ENCODE measurements at regions not wholly inside any gene's neighbourhood (a gene's known extent, or its start where the extent isn't known, plus 50 kb on each side); places are given as distances from the start of the nearest gene placed in this dataset.

DNA sequence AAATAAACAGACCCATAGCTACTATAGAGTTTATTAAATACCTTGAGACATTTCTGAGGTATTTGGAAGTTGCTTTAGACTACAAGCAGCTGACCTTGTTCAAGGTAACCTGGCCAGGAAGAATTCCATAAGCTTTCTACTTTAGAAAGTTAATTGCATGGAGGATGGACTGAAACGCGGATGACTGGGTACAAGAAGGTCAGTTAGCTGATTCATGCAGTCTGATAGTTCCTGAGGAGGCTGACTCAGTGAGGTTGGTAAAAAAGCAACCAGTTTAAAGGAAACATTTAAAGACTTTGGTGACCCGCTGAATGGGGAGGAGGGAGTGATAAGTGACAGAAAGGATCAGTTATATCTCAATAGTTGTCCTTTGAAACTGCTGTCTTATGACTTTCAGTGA lies 670.1 kb upstream of the CDH9 start:
- no peak for DNase-seq
- H2AFZ ChIP-seq (ENCODE audit: low read depth, low read length) = no peak overlapping the region
- no peaks in the 10 kb centered on the region for H4K20me1 ChIP-seq (ENCODE audit: insufficient read depth, low read length)
- no peak overlapping the region for H3K9ac ChIP-seq (ENCODE audit: low read depth, low read length)
- H3K36me3 ChIP-seq (ENCODE audit: insufficient read depth, low read length) = no peaks in the 10 kb centered on the region
- no peak for ATAC-seq (ENCODE audit: insufficient read depth, low read depth)
- no peaks in the 10 kb centered on the region for H3K27me3 ChIP-seq (ENCODE audit: insufficient read depth, low read length, poor library complexity)
- H3K79me2 ChIP-seq (ENCODE audit: insufficient read depth, low read length) = no peaks in the 10 kb centered on the region
- no peak overlapping the region for H3K27ac ChIP-seq (ENCODE audit: low read length)
- TF ChIP-seq, protein P1, sequence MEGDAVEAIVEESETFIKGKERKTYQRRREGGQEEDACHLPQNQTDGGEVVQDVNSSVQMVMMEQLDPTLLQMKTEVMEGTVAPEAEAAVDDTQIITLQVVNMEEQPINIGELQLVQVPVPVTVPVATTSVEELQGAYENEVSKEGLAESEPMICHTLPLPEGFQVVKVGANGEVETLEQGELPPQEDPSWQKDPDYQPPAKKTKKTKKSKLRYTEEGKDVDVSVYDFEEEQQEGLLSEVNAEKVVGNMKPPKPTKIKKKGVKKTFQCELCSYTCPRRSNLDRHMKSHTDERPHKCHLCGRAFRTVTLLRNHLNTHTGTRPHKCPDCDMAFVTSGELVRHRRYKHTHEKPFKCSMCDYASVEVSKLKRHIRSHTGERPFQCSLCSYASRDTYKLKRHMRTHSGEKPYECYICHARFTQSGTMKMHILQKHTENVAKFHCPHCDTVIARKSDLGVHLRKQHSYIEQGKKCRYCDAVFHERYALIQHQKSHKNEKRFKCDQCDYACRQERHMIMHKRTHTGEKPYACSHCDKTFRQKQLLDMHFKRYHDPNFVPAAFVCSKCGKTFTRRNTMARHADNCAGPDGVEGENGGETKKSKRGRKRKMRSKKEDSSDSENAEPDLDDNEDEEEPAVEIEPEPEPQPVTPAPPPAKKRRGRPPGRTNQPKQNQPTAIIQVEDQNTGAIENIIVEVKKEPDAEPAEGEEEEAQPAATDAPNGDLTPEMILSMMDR (IDR thresholded peaks at IDR 0.05; ENCODE audit: borderline replicate concordance, extremely low read depth, low read length, poor library complexity, severe bottlenecking) = no peak
- TF ChIP-seq EZH2 (IDR thresholded peaks at IDR 0.05; ENCODE audit: borderline replicate concordance, low read depth, low read length, severe bottlenecking) = no peak
- H3K4me2 ChIP-seq (ENCODE audit: insufficient read depth, low read length) = no peak overlapping the region
- no peaks in the 10 kb centered on the region for H3K9me3 ChIP-seq (ENCODE audit: insufficient read depth, low read length, severe bottlenecking)
- H3K4me3 ChIP-seq (ENCODE audit: low read depth in 1 of 2, low read length in 2 of 2) = no peak overlapping the region
- H3K4me1 ChIP-seq (ENCODE audit: insufficient read depth, low read length) = no peaks in the 10 kb centered on the region

DNA sequence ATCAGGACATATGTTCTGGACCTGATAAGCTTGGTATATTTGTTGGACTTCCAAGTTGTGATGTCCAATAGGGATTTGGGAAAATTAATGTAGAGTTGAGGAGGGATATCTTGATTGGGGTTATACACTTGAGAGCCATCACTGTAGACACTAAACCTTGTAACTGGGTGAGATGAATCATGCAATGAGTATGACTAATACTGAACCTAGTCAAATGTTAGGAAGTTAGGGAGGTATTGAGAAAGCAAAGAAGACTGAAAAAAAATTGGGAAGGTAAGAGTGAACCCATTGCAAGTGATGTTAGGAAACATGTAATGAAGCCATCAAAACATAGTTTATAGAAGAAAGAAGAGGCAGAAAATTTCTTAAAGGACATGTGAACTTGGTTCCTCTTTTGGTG lies 668.4 kb upstream of the CDH9 start:
- no peaks in the 10 kb centered on the region for H3K79me2 ChIP-seq (ENCODE audit: insufficient read depth, low read length)
- H3K27me3 ChIP-seq (ENCODE audit: insufficient read depth, low read length, poor library complexity) = no peaks in the 10 kb centered on the region
- no peak for DNase-seq
- no peak overlapping the region for H3K4me3 ChIP-seq (ENCODE audit: low read depth in 1 of 2, low read length in 2 of 2)
- H3K4me1 ChIP-seq (ENCODE audit: insufficient read depth, low read length) = no peaks in the 10 kb centered on the region
- TF ChIP-seq, protein P1 (IDR thresholded peaks at IDR 0.05; ENCODE audit: borderline replicate concordance, extremely low read depth, low read length, poor library complexity, severe bottlenecking) = no peak
- H3K36me3 ChIP-seq (ENCODE audit: insufficient read depth, low read length) = no peaks in the 10 kb centered on the region
- no peaks in the 10 kb centered on the region for H3K9me3 ChIP-seq (ENCODE audit: insufficient read depth, low read length, severe bottlenecking)
- no peak overlapping the region for H3K27ac ChIP-seq (ENCODE audit: low read length)
- no peak for ATAC-seq (ENCODE audit: insufficient read depth, low read depth)
- no peak overlapping the region for H3K9ac ChIP-seq (ENCODE audit: low read depth, low read length)
- H4K20me1 ChIP-seq (ENCODE audit: insufficient read depth, low read length) = no peaks in the 10 kb centered on the region
- H3K4me2 ChIP-seq (ENCODE audit: insufficient read depth, low read length) = no peak overlapping the region
- H2AFZ ChIP-seq (ENCODE audit: low read depth, low read length) = no peak overlapping the region

DNA sequence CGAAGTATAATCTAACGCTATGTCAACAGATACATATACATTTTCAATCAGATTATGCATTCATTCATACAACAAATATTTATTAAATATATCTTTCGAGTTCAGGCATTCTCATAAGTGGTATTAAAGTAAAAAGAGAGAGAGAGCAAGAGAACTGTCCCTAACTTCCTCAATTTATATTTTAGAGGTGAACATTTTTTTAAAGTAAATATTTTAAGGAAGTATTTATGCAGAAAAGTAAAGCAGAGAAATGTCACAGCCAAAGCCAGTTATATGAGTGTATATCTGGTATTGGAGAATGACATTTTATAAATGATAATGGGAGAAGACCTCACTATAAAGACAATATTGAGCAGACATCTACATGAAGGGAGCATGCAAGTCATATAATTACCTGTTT lies 667.3 kb upstream of the CDH9 start:
- no peak for TF ChIP-seq EZH2 (IDR thresholded peaks at IDR 0.05; ENCODE audit: borderline replicate concordance, low read depth, low read length, severe bottlenecking)
- TF ChIP-seq, protein P1 (IDR thresholded peaks at IDR 0.05; ENCODE audit: borderline replicate concordance, extremely low read depth, low read length, poor library complexity, severe bottlenecking) = no peak
- Histone ChIP-seq H4K20me1 (ENCODE audit: insufficient read depth, low read length) (no peaks in the 10 kb centered on the region), H3K4me1 (ENCODE audit: insufficient read depth, low read length) (no peaks in the 10 kb centered on the region), H3K79me2 (ENCODE audit: insufficient read depth, low read length) (no peaks in the 10 kb centered on the region), H3K27me3 (ENCODE audit: insufficient read depth, low read length, poor library complexity) (no peaks in the 10 kb centered on the region), H3K27ac (ENCODE audit: low read length) (no peak overlapping the region), H3K36me3 (ENCODE audit: insufficient read depth, low read length) (no peaks in the 10 kb centered on the region), H3K4me2 (ENCODE audit: insufficient read depth, low read length) (no peak overlapping the region), H3K4me3 (ENCODE audit: low read depth in 1 of 2, low read length in 2 of 2) (no peak overlapping the region), H3K9me3 (ENCODE audit: insufficient read depth, low read length, severe bottlenecking) (no peaks in the 10 kb centered on the region), H2AFZ (ENCODE audit: low read depth, low read length) (no peak overlapping the region), H3K9ac (ENCODE audit: low read depth, low read length) (no peak overlapping the region)
- no peak for DNase-seq
- no peak for ATAC-seq (ENCODE audit: insufficient read depth, low read depth)

Data from DND-41 (cell line).